ENCODE measurements at regions not wholly inside any gene's neighbourhood (a gene's known extent, or its start where the extent isn't known, plus 50 kb on each side); places are given as distances from the start of the nearest gene placed in this dataset.

DNA sequence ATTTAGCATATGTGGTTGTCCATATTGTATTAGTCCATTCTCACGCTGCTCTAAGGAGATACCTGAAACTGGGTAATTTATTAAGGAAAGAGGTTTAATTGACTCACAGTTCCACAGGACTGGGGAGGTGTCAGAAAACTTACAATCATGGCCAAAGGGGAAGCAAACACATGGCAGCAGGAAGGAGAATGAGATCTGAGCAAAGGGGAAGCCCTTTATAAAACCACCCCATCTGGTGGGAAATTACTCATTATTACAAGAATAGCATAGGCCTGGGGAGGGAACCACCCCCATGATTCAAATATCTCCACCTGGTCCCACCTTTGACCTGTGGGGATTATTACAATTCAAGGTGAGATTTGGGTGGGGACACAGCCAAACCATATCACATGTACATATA is 122.6 kb upstream of the ANK2 start:
- TF ChIP-seq, protein P1, sequence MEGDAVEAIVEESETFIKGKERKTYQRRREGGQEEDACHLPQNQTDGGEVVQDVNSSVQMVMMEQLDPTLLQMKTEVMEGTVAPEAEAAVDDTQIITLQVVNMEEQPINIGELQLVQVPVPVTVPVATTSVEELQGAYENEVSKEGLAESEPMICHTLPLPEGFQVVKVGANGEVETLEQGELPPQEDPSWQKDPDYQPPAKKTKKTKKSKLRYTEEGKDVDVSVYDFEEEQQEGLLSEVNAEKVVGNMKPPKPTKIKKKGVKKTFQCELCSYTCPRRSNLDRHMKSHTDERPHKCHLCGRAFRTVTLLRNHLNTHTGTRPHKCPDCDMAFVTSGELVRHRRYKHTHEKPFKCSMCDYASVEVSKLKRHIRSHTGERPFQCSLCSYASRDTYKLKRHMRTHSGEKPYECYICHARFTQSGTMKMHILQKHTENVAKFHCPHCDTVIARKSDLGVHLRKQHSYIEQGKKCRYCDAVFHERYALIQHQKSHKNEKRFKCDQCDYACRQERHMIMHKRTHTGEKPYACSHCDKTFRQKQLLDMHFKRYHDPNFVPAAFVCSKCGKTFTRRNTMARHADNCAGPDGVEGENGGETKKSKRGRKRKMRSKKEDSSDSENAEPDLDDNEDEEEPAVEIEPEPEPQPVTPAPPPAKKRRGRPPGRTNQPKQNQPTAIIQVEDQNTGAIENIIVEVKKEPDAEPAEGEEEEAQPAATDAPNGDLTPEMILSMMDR (optimal IDR thresholded peaks at IDR 0.05 in 1 of 3, IDR thresholded peaks at IDR 0.05 in 1 of 3, conservative IDR thresholded peaks at IDR 0.05 in 1 of 3; ENCODE audit: extremely low read depth in 1 of 3, insufficient read depth in 2 of 3, low read length in 3 of 3) = no peak
- no peak for TF ChIP-seq EZH2 (IDR thresholded peaks at IDR 0.05; ENCODE audit: low read length)

All from keratinocyte (primary cell).